Thymus (tissue), 11 donors: ENCODE measurements at regions not wholly inside any gene's neighbourhood (a gene's known extent, or its start where the extent isn't known, plus 50 kb on each side); places are given as distances from the start of the nearest gene placed in this dataset.

Experiments used
- DNase-seq, 9 donors: peaks; one replicate each; pipeline ENCODE4 v3.0.0-alpha.2; 2013; ENCODE audit warnings: low spot score in 9 of 9, low read depth in 6 of 9, missing footprints in 1 of 9
- H3K27ac ChIP-seq, 2 donors: one replicate each; pipeline ENCODE4 v1.5.1; 2013; ENCODE audit warnings: control low read depth in 1 of 2, low read depth in 1 of 2, low read length in 1 of 2, mild to moderate bottlenecking in 1 of 2, moderate library complexity in 1 of 2
- H3K27me3 ChIP-seq, 2 donors: one replicate each; pipeline ENCODE4 v1.5.1; 2013; ENCODE audit warnings: low read length in 1 of 2; ENCODE audit not compliant: control insufficient read depth in 2 of 2, insufficient read depth in 1 of 2
- H3K36me3 ChIP-seq, 2 donors: one replicate each; pipeline ENCODE4 v1.5.1; 2013; ENCODE audit warnings: low read length in 1 of 2, mild to moderate bottlenecking in 1 of 2, moderate library complexity in 1 of 2; ENCODE audit not compliant: control insufficient read depth in 2 of 2, insufficient read depth in 2 of 2
- H3K4me1 ChIP-seq, 2 donors: one replicate each; pipeline ENCODE4 v1.5.1; 2013; ENCODE audit warnings: low read length in 2 of 2; ENCODE audit not compliant: control insufficient read depth in 2 of 2, insufficient read depth in 2 of 2
- H3K4me3 ChIP-seq, 2 donors: one replicate each; pipeline ENCODE4 v1.5.1; 2013; ENCODE audit warnings: low read length in 2 of 2, control low read depth in 1 of 2, mild to moderate bottlenecking in 1 of 2
- H3K9me3 ChIP-seq, 2 donors: one replicate each; pipeline ENCODE4 v1.5.1; 2013; ENCODE audit warnings: low read length in 1 of 2, mild to moderate bottlenecking in 1 of 2; ENCODE audit not compliant: control insufficient read depth in 2 of 2, insufficient read depth in 1 of 2
- WGBS: extraction: QIAGEN DNeasy Blood & Tissue Kit; methylation state at CpG from one replicate; pipeline ENCODE4 v1.1.7; 2013; 5-methylcytosine and 5-hydroxymethylcytosine counted together
- donor health status: healthy.

GRCh38 chr17:77808686-77809425 is 149.6 kb upstream of the TNRC6C start:
- 96% methylated on average over 10 of the region's 10 CpGs for WGBS
- H3K27ac ChIP-seq: no peak overlapping the region
- H3K36me3 ChIP-seq: no peaks in the 10 kb centered on the region
- no peak overlapping the region for H3K4me3 ChIP-seq
- no peak for DNase-seq
- H3K27me3 ChIP-seq: peaks cover 0 to 4% of the 10 kb centered on the region in 2 donors
- no peaks in the 10 kb centered on the region for H3K9me3 ChIP-seq
- H3K4me1 ChIP-seq: no peaks in the 10 kb centered on the region

- Histone ChIP-seq H3K9me3 (no peaks in the 10 kb centered on the region), H3K4me1 (no peaks in the 10 kb centered on the region), H3K4me3 (no peak overlapping the region), H3K27ac (no peak overlapping the region), H3K36me3 (no peaks in the 10 kb centered on the region), H3K27me3 (peaks cover 0 to 4% of the 10 kb centered on the region in 2 donors)
- no peak for DNase-seq
- WGBS: 96% methylated on average over 2 of the region's 2 CpGs
Observed at GRCh38 chr17:77809814-77810213, 148.7 kb upstream of the TNRC6C start.

GRCh38 chr17:77810536-77810935 is 148.0 kb upstream of the TNRC6C start:
- H3K27ac ChIP-seq: no peak overlapping the region
- 96% methylated on average over 1 of the region's 1 CpG for whole genome bisulfite sequencing

GRCh38 chr17:77811521-77811920 is 147.0 kb upstream of the TNRC6C start:
- no peaks in the 10 kb centered on the region for H3K4me1 ChIP-seq
- 93% methylated on average over 6 of the region's 6 CpGs for WGBS
- H3K4me3 ChIP-seq: no peak overlapping the region
- H3K36me3 ChIP-seq: no peaks in the 10 kb centered on the region
- no peaks in the 10 kb centered on the region for H3K9me3 ChIP-seq
- DNase-seq: no peak
- H3K27ac ChIP-seq: no peak overlapping the region
- peaks cover 0 to 4% of the 10 kb centered on the region in 2 donors for H3K27me3 ChIP-seq

More at GRCh38 chr17:77810536-77810935, 148.0 kb upstream of the TNRC6C start:
- peaks cover 0 to 4% of the 10 kb centered on the region in 2 donors for H3K27me3 ChIP-seq
- no peaks in the 10 kb centered on the region for H3K4me1 ChIP-seq
- H3K4me3 ChIP-seq: no peak overlapping the region
- H3K9me3 ChIP-seq: no peaks in the 10 kb centered on the region
- no peaks in the 10 kb centered on the region for H3K36me3 ChIP-seq
- DNase-seq: no peak

GRCh38 chr17:77814091-77814772 is 144.3 kb upstream of the TNRC6C start:
- DNase-seq: no peak
- 94% methylated on average over 9 of the region's 9 CpGs for WGBS
- H3K36me3 ChIP-seq: no peaks in the 10 kb centered on the region
- H3K4me3 ChIP-seq: no peak overlapping the region
- H3K9me3 ChIP-seq: peaks cover 0 to 4% of the 10 kb centered on the region in 2 donors
- H3K27ac ChIP-seq: no peak overlapping the region
- H3K4me1 ChIP-seq: no peaks in the 10 kb centered on the region
- no peaks in the 10 kb centered on the region for H3K27me3 ChIP-seq

GRCh38 chr17:77815127-77815905 is 143.2 kb upstream of the TNRC6C start:
- no peak overlapping the region for H3K27ac ChIP-seq
- no peaks in the 10 kb centered on the region for H3K36me3 ChIP-seq
- H3K4me3 ChIP-seq: no peak overlapping the region
- WGBS: 93% methylated on average over 13 of the region's 13 CpGs
- peaks cover 0 to 4% of the 10 kb centered on the region in 2 donors for H3K9me3 ChIP-seq
- no peak for DNase-seq
- H3K4me1 ChIP-seq: no peaks in the 10 kb centered on the region
- H3K27me3 ChIP-seq: no peaks in the 10 kb centered on the region

GRCh38 chr17:77817953-77818352 is 140.6 kb upstream of the TNRC6C start:
- H3K9me3 ChIP-seq: peaks cover 0 to 9% of the 10 kb centered on the region in 2 donors
- no peak overlapping the region for H3K27ac ChIP-seq
- H3K4me3 ChIP-seq: no peak overlapping the region
- no peaks in the 10 kb centered on the region for H3K27me3 ChIP-seq
- H3K36me3 ChIP-seq: no peaks in the 10 kb centered on the region
- peaks cover 6 to 16% of the 10 kb centered on the region in 2 donors for H3K4me1 ChIP-seq
- DNase-seq: no peak
- 98% methylated on average over 4 of the region's 4 CpGs for WGBS

- no peak overlapping the region for H3K27ac ChIP-seq
- no peak overlapping the region for H3K4me3 ChIP-seq
- DNase-seq: no peak
- H3K36me3 ChIP-seq: no peaks in the 10 kb centered on the region
- peaks cover 6 to 19% of the 10 kb centered on the region in 2 donors for H3K4me1 ChIP-seq
- no peaks in the 10 kb centered on the region for H3K27me3 ChIP-seq
- peaks cover 0 to 9% of the 10 kb centered on the region in 2 donors for H3K9me3 ChIP-seq
- 84% methylated on average over 3 of the region's 3 CpGs for WGBS
Observed at GRCh38 chr17:77819497-77819896, 139.0 kb upstream of the TNRC6C start.

GRCh38 chr17:77821114-77821513 is 137.4 kb upstream of the TNRC6C start:
- no peaks in the 10 kb centered on the region for H3K36me3 ChIP-seq
- no peak overlapping the region for H3K27ac ChIP-seq
- H3K27me3 ChIP-seq: no peaks in the 10 kb centered on the region
- H3K4me1 ChIP-seq: peaks cover 6 to 34% of the 10 kb centered on the region in 2 donors
- no peak for DNase-seq
- no peak overlapping the region for H3K4me3 ChIP-seq
- WGBS: 88% methylated on average over 8 of the region's 8 CpGs
- peaks cover 0 to 9% of the 10 kb centered on the region in 2 donors for H3K9me3 ChIP-seq
